ENCODE measurements at regions not wholly inside any gene's neighbourhood (a gene's known extent, or its start where the extent isn't known, plus 50 kb on each side); places are given as distances from the start of the nearest gene placed in this dataset.

DNA sequence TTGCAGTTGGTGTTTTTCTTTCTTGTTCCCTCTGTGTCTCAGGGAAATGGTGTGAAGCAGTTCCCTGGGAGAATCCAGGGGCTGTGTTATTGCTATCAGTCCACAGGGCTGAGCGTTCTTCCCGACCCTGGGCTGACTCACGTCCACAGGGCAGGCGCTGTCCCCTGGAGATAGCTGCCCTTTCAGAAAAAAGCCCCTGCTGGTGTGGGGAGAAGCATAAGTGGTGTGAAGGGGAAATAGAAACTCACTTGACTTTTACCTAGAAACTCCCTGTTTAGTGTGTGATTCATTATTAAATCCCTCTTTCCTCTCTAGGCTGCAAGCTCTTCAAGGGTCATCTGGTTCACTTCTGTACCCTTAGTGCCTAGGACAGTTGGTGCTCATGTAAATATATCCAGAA lies 63.3 kb upstream of the SMNDC1 start:
- POLR2A ChIA-PET, result no interaction called here
- 72% methylated on average over 2 of the region's 4 CpGs for WGBS (ENCODE audit: insufficient coverage)

GRCh38 chr10:110368556-110368955 lies 63.8 kb upstream of the SMNDC1 start:
- H3K4me3 Mint-ChIP-seq, result no peak overlapping the region
- H3K9me3 ChIP-seq (ENCODE audit: control extremely low read depth in 1 of 3, control insufficient read depth in 2 of 3, insufficient read depth in 1 of 3, low read length in 2 of 3), result no peaks in the 10 kb centered on the region
- no peak overlapping the region for H3K27ac Mint-ChIP-seq
- H3K9me3 Mint-ChIP-seq (ENCODE audit: insufficient read depth), result no peaks in the 10 kb centered on the region
- H3K4me3 ChIP-seq (ENCODE audit: control extremely low read depth in 1 of 5, extremely low read depth in 1 of 5, insufficient read depth in 1 of 5, low read depth in 2 of 5, low read length in 4 of 5), result no peak overlapping the region
- ChIA-PET POLR2A (no interaction called here), CTCF (interaction anchor here (0.7 to 0.9 kb wide), 3 partner anchors 17 to 62 kb away, joined by 3 read pairs; no protein-coding TSS in a partner anchor)
- peaks cover 9% of the 10 kb centered on the region for H3K4me1 Mint-ChIP-seq
- no peaks in the 10 kb centered on the region for H3K36me3 ChIP-seq (replicated peaks in 1 of 2; ENCODE audit: control extremely low read depth in 1 of 2, control insufficient read depth in 1 of 2, extremely low read depth in 1 of 2, insufficient read depth in 2 of 2, low read length in 1 of 2)
- no peaks in the 10 kb centered on the region for H4K20me1 ChIP-seq (ENCODE audit: control insufficient read depth, insufficient read depth, low read length, poor library complexity, severe bottlenecking)
- H3K4me1 ChIP-seq (ENCODE audit: control insufficient read depth in 2 of 2, insufficient read depth in 2 of 2, low read length in 2 of 2), result no peaks in the 10 kb centered on the region
- peaks cover under 1% of the 10 kb centered on the region for H3K27me3 Mint-ChIP-seq
- intact Hi-C loops (cut with micrococcal nuclease), result no loop called here
- 60% methylated on average over 3 of the region's 3 CpGs for WGBS (ENCODE audit: insufficient coverage)
- H3K27ac ChIP-seq (ENCODE audit: low read length in 2 of 2), result no peak overlapping the region
- H3K27me3 ChIP-seq (replicated peaks in 1 of 4; ENCODE audit: control extremely low read depth in 1 of 4, control insufficient read depth in 3 of 4, insufficient read depth in 4 of 4, low read length in 3 of 4), result no peaks in the 10 kb centered on the region
- no peaks in the 10 kb centered on the region for H3K79me2 ChIP-seq (ENCODE audit: control insufficient read depth, insufficient read depth, low read length)
- H3K9ac ChIP-seq (ENCODE audit: low read length), result no peak overlapping the region
- DNase-seq (no peak), ATAC-seq (ENCODE audit: low read depth) (no peak)
- H2AFZ ChIP-seq (ENCODE audit: insufficient read depth, low read depth, low read length, poor library complexity, severe bottlenecking), result no peak overlapping the region
- no peak overlapping the region for H3K4me2 ChIP-seq (replicated peaks; ENCODE audit: low read depth, low read length, poor library complexity, severe bottlenecking)
- TF ChIP-seq CTCF (IDR thresholded peaks at IDR 0.05) (no peak), EZH2 (IDR thresholded peaks at IDR 0.05; ENCODE audit: borderline replicate concordance, insufficient read depth, low read depth, low read length, poor library complexity, severe bottlenecking) (no peak)

More for the DNA sequence above, 63.3 kb upstream of the SMNDC1 start:
- intact Hi-C loops (cut with micrococcal nuclease), result no loop called here
- H3K4me3 Mint-ChIP-seq, result no peak overlapping the region
- H3K9me3 Mint-ChIP-seq (ENCODE audit: insufficient read depth), result no peaks in the 10 kb centered on the region
- CTCF ChIA-PET, result interaction anchor here (0.7 to 0.9 kb wide), 3 partner anchors 16 to 61 kb away, joined by 3 read pairs; no protein-coding TSS in a partner anchor
- H3K27ac Mint-ChIP-seq, result no peak overlapping the region
- peak; percentile 45 for ATAC-seq (ENCODE audit: low read depth)
- H3K79me2 ChIP-seq (ENCODE audit: control insufficient read depth, insufficient read depth, low read length), result no peaks in the 10 kb centered on the region
- no peaks in the 10 kb centered on the region for H4K20me1 ChIP-seq (ENCODE audit: control insufficient read depth, insufficient read depth, low read length, poor library complexity, severe bottlenecking)
- H3K4me2 ChIP-seq (replicated peaks; ENCODE audit: low read depth, low read length, poor library complexity, severe bottlenecking), result no peak overlapping the region
- H3K4me1 Mint-ChIP-seq, result peaks cover 9% of the 10 kb centered on the region
- no peaks in the 10 kb centered on the region for H3K4me1 ChIP-seq (ENCODE audit: control insufficient read depth in 2 of 2, insufficient read depth in 2 of 2, low read length in 2 of 2)
- no peak overlapping the region for H3K9ac ChIP-seq (ENCODE audit: low read length)
- no peak overlapping the region for H3K27ac ChIP-seq (ENCODE audit: low read length in 2 of 2)
- TF ChIP-seq EZH2 (IDR thresholded peaks at IDR 0.05; ENCODE audit: borderline replicate concordance, insufficient read depth, low read depth, low read length, poor library complexity, severe bottlenecking) (no peak), CTCF (IDR thresholded peaks at IDR 0.05) (no peak)
- H2AFZ ChIP-seq (ENCODE audit: insufficient read depth, low read depth, low read length, poor library complexity, severe bottlenecking), result no peak overlapping the region
- H3K36me3 ChIP-seq (replicated peaks in 1 of 2; ENCODE audit: control extremely low read depth in 1 of 2, control insufficient read depth in 1 of 2, extremely low read depth in 1 of 2, insufficient read depth in 2 of 2, low read length in 1 of 2), result no peaks in the 10 kb centered on the region
- no peak for DNase-seq
- H3K4me3 ChIP-seq (ENCODE audit: control extremely low read depth in 1 of 5, extremely low read depth in 1 of 5, insufficient read depth in 1 of 5, low read depth in 2 of 5, low read length in 4 of 5), result no peak overlapping the region
- no peaks in the 10 kb centered on the region for H3K27me3 ChIP-seq (replicated peaks in 1 of 4; ENCODE audit: control extremely low read depth in 1 of 4, control insufficient read depth in 3 of 4, insufficient read depth in 4 of 4, low read length in 3 of 4)
- H3K27me3 Mint-ChIP-seq, result peaks cover 3% of the 10 kb centered on the region
- no peaks in the 10 kb centered on the region for H3K9me3 ChIP-seq (ENCODE audit: control extremely low read depth in 1 of 3, control insufficient read depth in 2 of 3, insufficient read depth in 1 of 3, low read length in 2 of 3)

Data from B cell (primary cell).